ENCODE measurements at regions not wholly inside any gene's neighbourhood (a gene's known extent, or its start where the extent isn't known, plus 50 kb on each side); places are given as distances from the start of the nearest gene placed in this dataset.

DNA sequence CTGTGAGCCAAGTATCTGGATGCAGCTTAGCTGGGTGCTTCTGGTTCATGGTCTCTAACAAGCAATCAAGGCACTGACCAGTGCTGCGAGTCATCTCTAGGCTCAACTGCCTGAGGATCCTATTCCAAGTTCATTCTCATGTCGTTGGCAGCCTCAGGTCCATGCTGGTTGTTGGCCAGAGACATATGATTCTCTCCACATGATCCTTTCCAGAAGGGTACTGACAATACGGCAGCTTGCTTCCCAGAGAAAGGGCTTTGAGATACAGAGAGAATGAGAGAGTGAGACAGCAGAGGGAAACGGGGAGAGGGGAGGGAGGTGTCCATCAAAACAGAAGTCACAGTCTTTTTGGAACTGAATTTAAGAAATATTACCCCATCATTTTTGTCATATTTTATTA is 405.6 kb downstream of the XPNPEP1 start:
- Mint-ChIP-seq H3K4me3 (ENCODE audit: unreplicated experiment) (no peak overlapping the region), H3K36me3 (ENCODE audit: insufficient read depth, unreplicated experiment) (no peaks in the 10 kb centered on the region), H3K9me3 (ENCODE audit: unreplicated experiment) (no peaks in the 10 kb centered on the region), H3K27me3 (ENCODE audit: insufficient read depth, unreplicated experiment) (peaks cover 12% of the 10 kb centered on the region), H3K27ac (ENCODE audit: unreplicated experiment) (no peak overlapping the region), H3K4me1 (ENCODE audit: low read depth, unreplicated experiment) (no peaks in the 10 kb centered on the region)
- TF ChIP-seq, protein P1, sequence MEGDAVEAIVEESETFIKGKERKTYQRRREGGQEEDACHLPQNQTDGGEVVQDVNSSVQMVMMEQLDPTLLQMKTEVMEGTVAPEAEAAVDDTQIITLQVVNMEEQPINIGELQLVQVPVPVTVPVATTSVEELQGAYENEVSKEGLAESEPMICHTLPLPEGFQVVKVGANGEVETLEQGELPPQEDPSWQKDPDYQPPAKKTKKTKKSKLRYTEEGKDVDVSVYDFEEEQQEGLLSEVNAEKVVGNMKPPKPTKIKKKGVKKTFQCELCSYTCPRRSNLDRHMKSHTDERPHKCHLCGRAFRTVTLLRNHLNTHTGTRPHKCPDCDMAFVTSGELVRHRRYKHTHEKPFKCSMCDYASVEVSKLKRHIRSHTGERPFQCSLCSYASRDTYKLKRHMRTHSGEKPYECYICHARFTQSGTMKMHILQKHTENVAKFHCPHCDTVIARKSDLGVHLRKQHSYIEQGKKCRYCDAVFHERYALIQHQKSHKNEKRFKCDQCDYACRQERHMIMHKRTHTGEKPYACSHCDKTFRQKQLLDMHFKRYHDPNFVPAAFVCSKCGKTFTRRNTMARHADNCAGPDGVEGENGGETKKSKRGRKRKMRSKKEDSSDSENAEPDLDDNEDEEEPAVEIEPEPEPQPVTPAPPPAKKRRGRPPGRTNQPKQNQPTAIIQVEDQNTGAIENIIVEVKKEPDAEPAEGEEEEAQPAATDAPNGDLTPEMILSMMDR (IDR thresholded peaks at IDR 0.05; ENCODE audit: insufficient read depth in 1 of 2, low read depth in 1 of 2, low read length in 1 of 2, severe bottlenecking in 1 of 2, unreplicated experiment in 1 of 2), result no peak
- DNase-seq, result no peak
- Histone ChIP-seq H3K9me3 (no peaks in the 10 kb centered on the region), H3K36me3 (ENCODE audit: control insufficient read depth, insufficient read depth, low read length) (no peaks in the 10 kb centered on the region), H3K27me3 (replicated peaks; ENCODE audit: control insufficient read depth, insufficient read depth, low read length) (no peaks in the 10 kb centered on the region), H3K4me3 (ENCODE audit: low read depth, low read length) (no peak overlapping the region), H3K4me1 (no peaks in the 10 kb centered on the region)
- CTCF ChIA-PET, result no interaction called here
- POLR2A ChIA-PET, result no interaction called here
- no TSS peak for BruUV-seq (replicated peaks)
- intact Hi-C loops (cut with micrococcal nuclease; ENCODE audit: unreplicated experiment), result no loop called here

DNA sequence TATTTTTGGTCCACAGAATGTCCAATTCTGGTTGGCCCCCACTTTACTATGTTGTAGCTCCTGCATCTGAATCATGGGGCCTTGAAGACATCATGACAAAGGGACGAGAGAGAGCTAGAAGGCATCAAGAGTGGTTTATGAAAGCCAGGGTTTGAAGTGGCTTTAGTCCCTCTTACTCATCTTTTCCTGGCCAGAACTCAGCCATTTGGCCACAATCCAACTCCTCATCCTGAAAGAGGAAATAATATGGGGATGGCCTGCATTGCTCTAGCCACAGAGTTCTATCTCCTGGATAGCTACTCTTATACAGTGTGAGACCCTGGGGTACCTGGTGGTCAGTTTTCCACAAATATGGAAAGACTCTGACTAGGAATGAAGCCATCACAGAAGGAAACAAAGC is 418.9 kb downstream of the XPNPEP1 start:
- DNase-seq, result no peak
- H3K4me3 ChIP-seq (ENCODE audit: low read depth, low read length), result no peak overlapping the region
- CTCF ChIA-PET, result no interaction called here
- H3K9me3 ChIP-seq, result no peaks in the 10 kb centered on the region
- H3K27me3 Mint-ChIP-seq (ENCODE audit: insufficient read depth, unreplicated experiment), result no peaks in the 10 kb centered on the region
- peaks cover 7% of the 10 kb centered on the region for H3K9me3 Mint-ChIP-seq (ENCODE audit: unreplicated experiment)
- no peaks in the 10 kb centered on the region for H3K36me3 ChIP-seq (ENCODE audit: control insufficient read depth, insufficient read depth, low read length)
- no peaks in the 10 kb centered on the region for H3K36me3 Mint-ChIP-seq (ENCODE audit: insufficient read depth, unreplicated experiment)
- TF ChIP-seq, protein P1 (IDR thresholded peaks at IDR 0.05; ENCODE audit: insufficient read depth in 1 of 2, low read depth in 1 of 2, low read length in 1 of 2, severe bottlenecking in 1 of 2, unreplicated experiment in 1 of 2), result no peak
- H3K4me1 Mint-ChIP-seq (ENCODE audit: low read depth, unreplicated experiment), result no peaks in the 10 kb centered on the region
- no peak overlapping the region for H3K4me3 Mint-ChIP-seq (ENCODE audit: unreplicated experiment)
- BruUV-seq (replicated peaks), result no TSS peak
- intact Hi-C loops (cut with micrococcal nuclease; ENCODE audit: unreplicated experiment), result no loop called here
- no peak overlapping the region for H3K27ac Mint-ChIP-seq (ENCODE audit: unreplicated experiment)
- H3K27me3 ChIP-seq (replicated peaks; ENCODE audit: control insufficient read depth, insufficient read depth, low read length), result no peaks in the 10 kb centered on the region
- POLR2A ChIA-PET, result no interaction called here
- H3K4me1 ChIP-seq, result no peaks in the 10 kb centered on the region

DNA sequence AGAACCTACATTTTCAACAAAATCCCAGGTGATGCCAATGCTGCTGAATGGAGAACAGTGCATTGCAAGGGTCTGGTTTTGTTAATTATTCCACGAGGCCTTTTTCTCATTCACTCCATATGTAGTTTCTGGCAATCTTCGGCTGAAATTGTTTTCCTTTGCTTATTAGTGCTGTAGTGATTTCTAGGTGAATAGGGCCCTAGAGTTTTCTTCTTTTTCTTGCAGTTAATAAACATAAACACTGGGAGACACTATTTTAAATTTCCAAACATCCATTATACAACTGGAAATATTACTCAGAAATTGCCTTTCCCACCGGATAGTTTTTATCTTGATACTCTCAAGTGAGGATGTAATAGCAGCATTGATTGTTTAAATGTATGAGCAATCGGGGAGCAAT is 435.6 kb downstream of the XPNPEP1 start:
- Mint-ChIP-seq H3K4me1 (ENCODE audit: low read depth, unreplicated experiment) (no peaks in the 10 kb centered on the region), H3K27me3 (ENCODE audit: insufficient read depth, unreplicated experiment) (no peaks in the 10 kb centered on the region), H3K36me3 (ENCODE audit: insufficient read depth, unreplicated experiment) (no peaks in the 10 kb centered on the region), H3K4me3 (ENCODE audit: unreplicated experiment) (no peak overlapping the region), H3K9me3 (ENCODE audit: unreplicated experiment) (no peaks in the 10 kb centered on the region), H3K27ac (ENCODE audit: unreplicated experiment) (no peak overlapping the region)
- TF ChIP-seq, protein P1 (IDR thresholded peaks at IDR 0.05; ENCODE audit: insufficient read depth in 1 of 2, low read depth in 1 of 2, low read length in 1 of 2, severe bottlenecking in 1 of 2, unreplicated experiment in 1 of 2), result no peak
- Histone ChIP-seq H3K36me3 (ENCODE audit: control insufficient read depth, insufficient read depth, low read length) (no peaks in the 10 kb centered on the region), H3K27me3 (replicated peaks; ENCODE audit: control insufficient read depth, insufficient read depth, low read length) (no peaks in the 10 kb centered on the region), H3K9me3 (peaks cover 4% of the 10 kb centered on the region; the same call in 1 of the 2 replicates), H3K4me1 (no peaks in the 10 kb centered on the region), H3K4me3 (ENCODE audit: low read depth, low read length) (no peak overlapping the region)
- ChIA-PET POLR2A (no interaction called here), CTCF (no interaction called here)
- intact Hi-C loops (cut with micrococcal nuclease; ENCODE audit: unreplicated experiment), result no loop called here
- no TSS peak for BruUV-seq (replicated peaks)
- no peak for DNase-seq
